Suprapubic skin (tissue), 4 donors: ENCODE measurements at regions not wholly inside any gene's neighbourhood (a gene's known extent, or its start where the extent isn't known, plus 50 kb on each side); places are given as distances from the start of the nearest gene placed in this dataset.

Experiments used
- CTCF ChIP-seq, 2 donors: fragments of 200-600 bp in 1 of 2; fragments of 450-650 bp in 1 of 2; sonication (generic) in 1 of 2; IDR thresholded peaks; one replicate each; pipeline ENCODE4 v1.5.1; 2016 to 2019; ENCODE audit warnings: antibody characterized with exemption in 2 of 2, mild to moderate bottlenecking in 1 of 2, moderate library complexity in 1 of 2
- POLR2A ChIP-seq, 2 donors: fragments of 450-650 bp; IDR thresholded peaks; one replicate each; pipeline ENCODE4 v1.6.1; 2017; ENCODE audit warnings: antibody characterized with exemption in 2 of 2, mild to moderate bottlenecking in 2 of 2, moderate library complexity in 2 of 2
- POLR2AphosphoS5 ChIP-seq, 3 donors: sonication (generic); formaldehyde crosslinking; IDR thresholded peaks; one replicate each; pipeline ENCODE4 v1.6.1; 2017; ENCODE audit warnings: antibody characterized with exemption in 3 of 3

GRCh38 chr18:57951117-57951796, 92.8 kb upstream of the NEDD4L start:
- TF ChIP-seq CTCF (IDR thresholded peaks at IDR 0.05) (no peak), POLR2A (IDR thresholded peaks at IDR 0.05) (no peak), POLR2AphosphoS5 (IDR thresholded peaks at IDR 0.05) (no peak)
